HG03196 (cell line): ENCODE measurements at regions not wholly inside any gene's neighbourhood (a gene's known extent, or its start where the extent isn't known, plus 50 kb on each side); places are given as distances from the start of the nearest gene placed in this dataset.
"Not testable (repeated sequence)": the region's sequence is repeated elsewhere in the genome, so short reads cannot be mapped to it uniquely, and the experiment has no call there.

Experiments
- ATAC-seq: cut with Tn5 transposase; IDR thresholded peaks from one replicate; pipeline ENCODE4 v1.9.1; 2021; ENCODE audit not compliant: unreplicated experiment

DNA sequence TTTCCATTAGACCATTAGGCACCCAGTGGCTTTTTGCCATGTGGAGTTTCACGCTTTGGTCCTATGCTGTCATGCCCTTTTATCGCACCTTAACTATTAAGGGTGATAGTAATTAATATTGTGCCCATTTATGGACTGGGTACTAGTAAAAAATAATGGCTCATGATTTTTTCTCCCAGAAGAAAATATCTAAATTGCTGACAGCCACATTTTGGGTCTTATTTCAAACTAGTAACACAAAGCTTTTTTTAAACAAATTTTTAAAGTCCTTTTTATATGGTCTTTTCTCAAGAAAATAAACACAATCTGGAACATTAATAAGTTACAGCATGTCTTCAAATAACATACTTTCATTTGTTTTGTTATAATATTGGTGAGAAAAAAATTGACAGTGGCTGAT lies 179.7 kb downstream of the ANKRD7 start:
- no peak for ATAC-seq

DNA sequence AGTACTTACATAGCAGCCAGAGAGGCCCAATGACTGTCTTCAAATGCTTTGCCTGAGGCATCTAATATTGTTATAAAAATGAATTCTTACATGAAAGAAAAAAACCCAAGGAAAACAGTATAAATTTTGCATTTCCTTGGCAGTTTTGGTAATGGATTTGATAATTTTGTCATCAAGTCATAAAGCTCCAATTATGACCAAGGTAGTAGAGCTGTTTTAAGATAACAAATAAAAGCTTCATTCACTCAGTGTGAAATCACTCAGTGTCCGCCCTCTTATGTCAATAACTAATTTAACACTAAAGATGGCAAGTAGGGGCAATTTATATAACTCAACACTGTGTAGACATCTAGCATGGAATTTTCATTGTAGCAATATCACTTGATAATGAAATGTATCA lies 193.9 kb downstream of the ANKRD7 start:
- no peak for ATAC-seq

DNA sequence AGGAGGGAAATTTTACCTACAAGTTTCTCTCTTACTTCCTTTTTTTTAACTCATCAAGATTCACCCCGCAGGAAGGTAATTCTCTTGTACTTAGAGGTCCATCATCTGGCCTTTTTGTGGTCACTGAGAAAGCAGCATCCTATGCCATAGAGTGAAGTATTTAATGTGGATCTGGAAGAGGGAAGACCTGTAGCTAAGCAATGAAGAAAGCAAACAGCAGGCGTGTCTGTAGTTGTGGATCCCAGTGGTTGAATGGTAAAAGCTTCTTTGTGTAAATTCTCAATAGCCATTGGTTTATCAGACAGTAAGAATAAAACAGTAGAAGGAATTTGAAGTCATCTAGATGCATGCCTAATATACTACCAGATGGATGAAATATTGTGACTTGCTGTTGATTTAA lies 196.4 kb downstream of the ANKRD7 start:
- no peak for ATAC-seq

DNA sequence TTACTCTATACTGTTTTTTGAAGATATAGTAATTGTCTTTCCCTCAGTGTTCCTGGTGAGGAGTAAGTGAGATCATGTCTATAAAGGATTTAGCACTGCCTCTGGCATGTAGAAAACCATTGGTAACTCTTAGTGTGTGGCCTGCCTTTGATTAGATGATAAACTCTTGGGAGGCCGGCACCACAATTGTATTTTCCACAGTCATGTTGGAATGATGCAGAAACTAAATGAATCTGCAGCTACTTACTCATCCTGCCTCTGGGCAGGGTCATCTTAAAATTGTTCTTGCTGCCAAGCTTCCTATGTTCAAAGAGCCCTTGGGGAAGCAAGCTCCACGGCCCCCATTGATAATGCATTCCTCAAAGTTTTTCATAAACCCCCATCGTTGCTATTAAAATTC lies 204.6 kb downstream of the ANKRD7 start:
- no peak for ATAC-seq

DNA sequence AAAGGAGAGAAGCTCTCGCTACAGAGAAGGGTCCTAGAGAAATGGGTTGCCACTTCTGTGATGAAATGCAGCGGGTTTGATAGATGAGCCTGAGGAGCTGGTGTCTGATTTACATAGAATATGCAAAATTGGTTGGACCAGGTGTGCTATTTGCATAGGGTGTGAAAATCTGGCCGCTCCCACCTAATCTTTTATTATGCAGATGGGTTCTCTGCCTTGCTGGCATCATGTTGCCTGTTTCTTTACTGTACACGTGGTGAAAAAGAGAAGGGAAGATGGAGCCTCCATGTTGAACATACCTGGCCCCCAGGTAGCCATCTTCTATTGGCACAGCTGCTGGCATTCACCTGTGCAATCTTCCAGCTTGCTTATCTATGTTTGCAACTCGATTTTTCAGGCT lies 212.2 kb downstream of the ANKRD7 start:
- ATAC-seq, result no peak

DNA sequence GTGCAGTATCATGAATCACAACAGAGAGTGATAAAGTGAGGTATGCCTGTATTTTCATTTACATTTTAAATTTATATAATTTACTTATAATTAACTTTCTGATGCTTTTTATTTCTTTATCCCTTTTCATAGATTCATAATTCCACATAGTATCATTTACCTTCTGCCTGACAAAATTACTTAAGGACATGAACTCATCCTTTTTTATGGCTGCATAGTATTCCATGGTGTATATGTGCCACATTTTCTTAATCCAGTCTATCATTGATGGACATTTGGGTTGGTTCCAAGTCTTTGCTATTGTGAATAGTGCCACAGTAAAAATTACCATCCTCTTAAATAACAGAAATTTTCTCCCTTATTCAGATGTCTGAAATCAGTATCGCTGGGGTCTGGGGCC lies 224.5 kb downstream of the ANKRD7 start:
- not testable (repeated sequence) for ATAC-seq

DNA sequence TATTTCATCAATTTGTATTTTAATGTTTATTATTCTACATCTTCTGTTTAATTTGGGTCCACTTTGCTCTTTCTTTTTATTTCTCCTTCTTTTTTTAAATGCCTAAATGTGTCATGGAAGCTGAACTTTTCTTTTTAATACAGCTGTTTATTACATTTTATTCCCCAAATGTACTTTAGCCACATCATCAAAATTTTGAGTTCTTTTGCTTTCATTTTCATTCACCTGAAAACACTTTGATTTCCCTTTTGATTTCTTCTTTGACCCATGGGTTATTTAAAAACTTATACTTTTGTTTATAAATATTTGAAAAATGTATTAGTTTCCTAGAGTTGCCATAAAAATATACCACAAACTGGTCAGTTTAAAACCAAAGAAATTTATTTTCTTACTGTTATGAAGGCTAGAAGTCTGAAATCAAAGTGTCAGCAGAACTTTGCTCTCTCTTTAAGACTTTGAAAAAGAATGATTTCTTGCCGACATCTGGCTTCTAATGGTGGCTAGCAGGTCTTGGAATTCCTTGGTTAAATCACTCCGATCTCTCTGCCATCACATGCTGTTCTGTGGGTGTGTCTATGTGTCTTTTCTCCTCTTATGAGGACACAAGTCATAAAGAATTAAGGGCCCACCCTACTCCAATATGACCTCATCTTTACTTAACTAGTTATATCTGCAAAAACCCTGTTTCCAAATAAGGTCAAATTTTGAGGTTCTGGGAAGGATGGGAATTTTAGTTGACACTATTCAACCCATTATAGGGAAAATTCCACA lies 225.5 kb downstream of the ANKRD7 start:
- no peak for ATAC-seq

DNA sequence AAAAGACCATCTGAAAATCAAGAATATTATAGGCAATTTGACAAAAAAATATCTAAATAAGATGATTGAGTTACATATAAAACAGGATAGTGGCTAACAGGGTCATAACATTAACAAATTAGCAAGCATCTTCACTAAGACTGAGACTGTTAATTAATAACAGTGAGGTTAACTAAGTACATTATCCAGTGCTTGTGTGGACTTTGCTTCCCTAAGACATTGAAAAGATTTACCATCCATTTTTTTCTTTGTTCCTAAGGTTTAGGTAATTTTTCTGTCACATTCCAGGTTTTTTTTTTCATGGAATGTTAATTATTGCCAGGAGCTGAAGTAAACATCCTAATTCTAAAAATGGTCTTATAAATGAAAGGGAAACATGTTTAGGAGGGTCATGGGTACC lies 227.6 kb downstream of the ANKRD7 start:
- no peak for ATAC-seq

DNA sequence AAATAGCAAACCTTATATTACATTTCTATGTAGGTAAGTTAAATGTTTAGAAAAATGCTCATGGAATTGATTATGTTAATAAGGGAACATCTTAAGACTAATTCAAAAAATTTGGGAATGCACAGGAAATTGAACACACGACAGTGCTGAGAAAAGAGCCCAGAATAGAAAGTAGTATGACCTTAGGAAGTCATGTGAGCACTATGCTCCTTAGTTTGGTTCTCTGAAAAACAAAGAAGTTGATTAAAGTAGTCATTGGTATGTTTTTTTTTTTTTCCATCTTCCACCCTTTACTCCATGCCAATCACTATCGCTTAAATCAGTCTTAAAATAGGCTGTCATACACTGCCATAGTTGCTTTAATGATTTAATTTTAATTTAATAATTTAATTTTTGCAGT lies 242.9 kb downstream of the ANKRD7 start:
- no peak for ATAC-seq

DNA sequence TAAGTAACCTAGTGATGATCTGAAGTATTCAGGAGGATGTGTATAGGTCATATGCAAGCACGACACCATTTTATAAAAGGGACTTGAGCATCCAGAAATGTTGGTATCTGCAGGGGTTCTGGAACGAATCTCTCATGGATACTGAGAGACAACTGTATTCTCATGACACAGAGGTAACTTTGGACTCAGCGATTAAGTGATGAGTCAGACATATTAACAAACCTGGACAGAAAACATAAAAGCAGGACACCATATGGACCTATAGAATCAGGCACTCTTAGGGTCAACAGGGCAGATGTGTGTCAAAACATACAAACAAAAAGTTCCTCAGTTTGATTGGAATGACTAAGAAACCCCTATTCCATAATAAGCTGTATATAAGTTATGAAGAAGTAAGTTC lies 248.1 kb downstream of the ANKRD7 start:
- no peak for ATAC-seq

DNA sequence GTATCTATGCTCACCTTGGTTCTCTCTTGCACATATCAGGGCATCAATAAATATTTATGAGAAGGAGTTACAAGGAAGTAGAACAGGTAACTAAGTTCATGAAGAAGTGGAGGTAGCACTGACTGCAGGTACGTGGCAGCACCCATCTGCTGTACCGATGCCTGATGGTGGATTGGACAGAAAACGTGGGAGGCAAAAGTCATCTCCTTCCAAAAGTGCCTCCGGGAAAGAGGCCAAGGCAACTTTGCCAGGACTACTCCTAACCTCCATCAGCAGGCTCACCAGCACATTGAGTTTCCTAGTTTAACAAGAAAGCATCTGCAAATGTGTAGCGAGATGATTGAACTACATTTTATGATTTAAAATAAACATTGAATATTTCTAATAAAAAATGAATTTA lies 248.8 kb downstream of the ANKRD7 start:
- no peak for ATAC-seq

DNA sequence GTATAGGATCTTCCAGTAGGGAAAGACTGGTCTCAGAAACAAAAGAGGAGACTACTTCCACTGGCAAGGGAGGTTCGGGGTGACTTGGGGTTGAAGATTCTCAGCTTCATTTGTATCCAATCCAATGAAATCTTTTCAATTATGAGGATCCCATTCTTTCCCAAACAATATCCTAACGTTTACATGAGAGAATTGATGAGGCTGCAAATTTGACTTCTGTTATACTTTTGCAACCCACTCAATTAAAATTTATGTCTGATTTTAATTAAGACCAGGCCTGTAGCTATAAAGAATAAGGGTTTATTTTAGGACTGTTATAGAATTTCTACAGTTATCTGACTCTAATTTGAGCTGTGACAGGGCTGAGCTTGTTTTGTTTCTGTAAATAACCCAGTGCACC lies 251.5 kb downstream of the ANKRD7 start:
- no peak for ATAC-seq

DNA sequence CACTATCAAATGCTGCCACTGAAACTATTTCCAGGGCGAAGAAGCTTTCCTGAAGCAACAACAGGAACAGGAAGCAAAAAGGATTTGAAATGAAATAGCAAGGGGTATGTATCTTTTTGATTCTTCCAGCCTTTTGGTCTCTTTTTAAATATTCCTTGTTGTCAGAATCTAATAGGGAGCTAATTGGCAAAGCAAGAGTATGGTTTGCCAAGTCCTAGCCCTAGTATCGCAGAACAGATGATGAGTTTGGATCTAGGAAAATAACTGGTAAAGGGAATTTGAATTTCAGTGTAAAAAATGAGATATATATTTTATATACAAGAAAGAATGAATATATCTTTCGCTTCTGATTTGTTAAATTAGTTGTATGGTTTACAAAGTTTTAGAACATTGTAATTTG lies 252.5 kb downstream of the ANKRD7 start:
- no peak for ATAC-seq

DNA sequence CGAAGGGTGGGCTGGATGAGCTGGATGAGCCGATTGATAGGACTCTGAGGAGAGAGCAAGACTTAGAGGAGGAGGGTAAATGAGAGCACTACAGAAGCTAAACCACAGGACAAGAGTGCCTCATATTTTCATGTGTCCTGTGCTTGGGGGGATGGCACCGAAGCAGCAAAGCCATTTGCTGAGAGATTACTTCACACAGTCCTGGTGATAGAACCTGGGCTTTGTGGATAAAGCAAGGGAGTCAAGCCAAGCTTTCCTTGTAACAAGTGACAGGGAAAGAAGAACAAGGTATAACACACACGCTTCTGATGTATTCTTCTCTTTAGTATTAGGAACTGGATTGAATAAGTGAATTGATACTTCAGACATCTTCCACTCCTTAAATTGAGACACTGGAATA lies 253.7 kb downstream of the ANKRD7 start:
- ATAC-seq, result no peak

DNA sequence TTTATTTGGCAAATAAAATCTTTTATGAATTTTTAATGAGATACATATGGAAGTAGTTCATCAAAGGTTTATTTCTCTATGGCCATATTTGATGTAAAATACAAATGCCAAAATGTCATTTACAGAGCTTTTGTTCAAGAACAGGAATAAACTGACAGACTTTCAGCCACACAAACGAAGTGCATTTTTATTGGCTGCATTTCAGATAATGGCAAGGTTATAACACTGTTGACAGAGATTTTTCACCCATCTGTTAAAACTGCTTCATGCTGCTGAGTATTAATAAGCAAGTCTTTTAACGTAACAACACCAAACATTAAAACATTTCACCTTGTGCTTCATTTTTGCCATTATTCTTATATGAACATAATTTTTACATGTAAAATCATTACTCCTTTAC lies 254.4 kb downstream of the ANKRD7 start:
- ATAC-seq, result no peak

DNA sequence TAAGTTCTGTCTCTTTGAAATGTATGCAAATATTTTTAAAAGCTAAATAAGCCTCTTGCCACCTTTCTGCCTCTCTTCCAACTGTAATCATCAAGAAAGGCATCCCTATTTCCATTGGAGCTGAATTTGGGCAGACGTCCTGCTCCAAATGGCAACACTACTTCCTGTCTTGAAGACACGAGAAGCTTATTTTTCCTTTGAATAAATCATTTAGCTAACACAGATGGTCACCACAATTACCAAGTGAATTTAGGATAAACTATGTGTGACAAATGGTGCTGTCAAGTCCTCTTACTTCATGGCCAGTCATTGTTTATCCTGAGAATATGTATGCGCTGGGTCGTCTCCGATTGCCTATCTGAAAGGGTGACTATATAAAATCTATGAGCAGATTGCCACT lies 268.0 kb downstream of the ANKRD7 start:
- ATAC-seq, result no peak

DNA sequence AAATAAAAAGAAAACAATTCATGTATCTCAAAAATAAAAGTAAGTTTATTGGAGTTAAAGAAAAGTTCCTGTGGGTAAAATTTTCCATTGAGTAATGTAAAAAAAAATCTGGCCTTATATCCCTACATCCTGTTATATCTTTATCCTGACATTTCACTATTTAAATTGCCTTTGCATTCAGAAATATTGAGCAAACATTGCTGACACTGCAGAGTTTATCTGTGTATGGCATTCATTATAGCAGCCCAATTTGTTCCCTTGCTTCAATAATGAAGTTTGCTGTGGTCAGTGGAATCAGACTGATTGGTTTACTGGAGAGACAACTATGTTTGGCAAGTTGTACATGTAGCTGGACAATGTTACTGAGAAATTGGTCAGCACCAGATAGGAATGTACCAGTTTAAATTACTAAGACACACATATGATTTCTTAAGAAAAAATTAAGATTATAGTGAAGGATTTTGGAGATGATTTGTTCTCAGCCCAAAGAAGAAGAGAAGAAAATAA lies 271.7 kb downstream of the ANKRD7 start:
- no peak for ATAC-seq

DNA sequence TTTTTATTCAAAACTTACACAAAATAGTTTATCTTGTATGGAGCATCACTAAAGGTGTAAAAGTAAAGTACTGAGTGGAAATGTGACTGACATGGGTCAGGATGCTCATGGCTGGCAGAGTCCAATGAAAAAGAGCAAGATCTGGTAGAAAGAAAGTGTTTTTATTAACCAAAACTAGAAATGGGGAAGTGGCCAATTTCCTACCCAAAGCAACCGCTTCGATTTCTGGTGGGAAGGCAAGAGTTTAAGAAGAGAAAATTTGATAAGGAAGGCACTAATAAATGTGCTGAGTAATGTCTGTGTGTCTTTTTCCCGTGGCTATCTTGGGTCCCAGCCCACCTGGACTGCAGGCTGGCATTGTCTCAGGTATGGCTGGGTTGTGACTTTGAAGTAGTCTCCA lies 277.7 kb downstream of the ANKRD7 start:
- no peak for ATAC-seq

DNA sequence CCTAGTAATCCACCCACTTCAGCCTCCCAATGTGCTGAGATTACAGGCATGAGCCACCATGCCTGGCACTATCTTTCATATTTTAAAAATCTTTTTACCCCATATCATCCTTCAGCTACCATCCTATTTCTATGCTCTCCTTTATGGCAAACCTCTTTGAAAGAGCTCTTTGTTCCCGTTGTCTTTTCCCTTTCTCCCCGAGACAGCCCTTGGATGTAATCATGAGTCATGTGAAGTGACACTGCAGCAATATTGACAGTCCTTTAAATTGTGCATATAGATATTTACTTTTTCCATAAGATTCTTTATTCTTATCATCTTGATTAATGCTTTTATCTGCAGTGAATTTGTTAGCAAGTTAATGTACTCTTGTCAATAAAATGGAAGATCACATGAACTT lies 286.6 kb downstream of the ANKRD7 start:
- no peak for ATAC-seq

DNA sequence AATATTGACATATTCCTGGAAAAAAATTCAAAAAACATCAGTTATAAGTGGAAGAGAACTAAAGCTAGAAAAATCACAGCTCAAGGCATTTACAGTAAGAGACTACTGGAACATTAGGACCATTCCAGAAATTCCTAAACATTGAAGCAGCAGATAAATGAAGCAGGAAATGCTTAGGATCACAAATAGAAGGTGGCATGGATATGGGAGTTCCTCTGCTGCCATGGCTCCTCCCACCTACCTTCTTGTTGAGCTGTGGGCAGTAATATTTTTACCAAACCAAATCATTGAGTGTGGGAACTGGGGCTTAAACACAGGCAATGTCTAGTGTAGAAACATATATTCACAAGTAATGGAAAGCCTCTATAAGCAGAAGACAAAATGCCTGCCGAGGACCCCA lies 292.8 kb downstream of the ANKRD7 start:
- no peak for ATAC-seq

DNA sequence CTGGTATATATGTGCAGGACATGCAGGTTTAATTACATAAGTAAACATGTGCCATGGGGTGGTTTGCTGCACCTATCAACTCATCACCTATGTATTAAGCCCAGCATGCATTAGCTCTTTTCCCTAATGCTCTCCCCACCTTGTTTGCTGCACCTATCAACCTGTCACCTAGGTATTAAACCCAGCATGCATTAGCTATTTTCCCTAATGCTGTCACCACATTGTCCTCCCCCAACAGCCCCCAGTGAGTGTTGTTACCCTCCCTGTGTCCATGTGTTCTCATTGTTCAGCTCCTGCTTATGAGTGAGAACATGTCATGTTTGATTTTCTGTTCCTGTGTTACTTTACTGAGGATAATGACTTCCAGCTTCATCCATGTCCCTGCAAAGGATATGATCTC lies 300.5 kb downstream of the ANKRD7 start:
- no peak for ATAC-seq

DNA sequence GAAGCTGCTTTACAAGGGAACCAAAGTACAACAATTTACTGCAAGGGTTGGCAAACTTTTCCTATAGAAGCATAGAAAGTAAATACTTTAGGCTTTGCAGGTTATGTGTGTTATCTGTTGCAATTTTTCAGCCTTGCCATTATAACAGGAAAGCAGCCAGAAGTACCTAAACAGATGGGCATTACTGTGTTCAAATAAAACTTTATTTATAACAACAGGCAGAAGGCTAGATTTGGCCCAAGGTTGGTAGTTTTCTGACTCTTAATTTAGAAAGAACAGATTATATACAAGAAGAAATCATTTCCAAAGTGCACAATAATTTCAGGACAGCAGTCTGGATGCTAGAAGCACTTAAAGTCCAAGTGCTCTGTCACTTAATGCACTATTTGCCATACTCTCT lies 307.1 kb downstream of the ANKRD7 start:
- no peak for ATAC-seq

DNA sequence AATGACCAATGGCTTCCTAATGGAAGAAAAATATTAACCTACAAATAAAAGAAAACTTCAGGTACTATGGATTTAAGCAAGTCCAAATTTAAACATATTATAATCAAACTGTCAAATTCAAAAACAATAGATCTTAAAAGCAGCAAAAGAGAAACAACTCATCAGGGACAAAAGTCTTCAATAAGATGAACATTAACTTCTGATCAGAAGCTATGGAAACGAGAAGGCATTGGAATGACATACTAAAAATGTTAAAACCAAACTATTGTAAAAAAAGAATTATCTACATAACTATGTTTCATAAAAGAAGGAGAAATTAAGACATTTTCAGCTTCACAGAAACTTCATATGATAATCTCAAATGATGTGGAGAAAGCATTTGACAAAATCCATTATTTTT lies 334.7 kb downstream of the ANKRD7 start:
- no peak for ATAC-seq
